MCF 10A (cell line): ENCODE measurements at regions not wholly inside any gene's neighbourhood (a gene's known extent, or its start where the extent isn't known, plus 50 kb on each side); places are given as distances from the start of the nearest gene placed in this dataset.
A peak's percentile ranks its signal among the peaks of the same experiment; 100 is the strongest.

Source experiments
- BruUV-seq: library from RNA; stranded (reverse); fragments of 400-500 nt; replicated peaks from 2 replicates; lab custom pipeline; 2021; lab: Mats Ljungman, UMichigan
- CTCF ChIA-PET: fragments of 300-600 bp; sonication (Branson Sonifier 250); formaldehyde crosslinking; extraction: SDS; loops from one replicate; lab custom pipeline; 2021; ENCODE audit warnings: antibody characterized with exemption, inconsistent platforms; lab: Yijun Ruan, JAX
- POLR2A ChIA-PET: fragments of 300-600, 350-650 bp; sonication (Branson Sonifier 250); formaldehyde crosslinking; extraction: SDS; loops from one replicate; lab custom pipeline; 2020; ENCODE audit warnings: antibody characterized with exemption, inconsistent platforms; lab: Yijun Ruan, JAX
- DNase-seq: peaks from one replicate; pipeline ENCODE4 v3.0.0-alpha.2; 2018; ENCODE audit not compliant: unreplicated experiment
- H3K27ac Mint-ChIP-seq: one replicate; pipeline ENCODE4 v1.8.0; 2022; ENCODE audit warnings: mild to moderate bottlenecking, low read depth, mixed read lengths; ENCODE audit not compliant: unreplicated experiment
- H3K27me3 Mint-ChIP-seq: one replicate; pipeline ENCODE4 v1.8.0; 2022; ENCODE audit warnings: mixed read lengths; ENCODE audit not compliant: insufficient read depth, unreplicated experiment
- H3K36me3 Mint-ChIP-seq: one replicate; pipeline ENCODE4 v1.8.0; 2022; ENCODE audit warnings: mild to moderate bottlenecking, moderate library complexity, mixed read lengths; ENCODE audit not compliant: insufficient read depth, unreplicated experiment
- H3K4me1 Mint-ChIP-seq: one replicate; pipeline ENCODE4 v1.8.0; 2022; ENCODE audit warnings: mixed read lengths; ENCODE audit not compliant: insufficient read depth, unreplicated experiment
- H3K4me3 Mint-ChIP-seq: one replicate; pipeline ENCODE4 v1.8.0; 2022; ENCODE audit warnings: mild to moderate bottlenecking, moderate library complexity, mixed read lengths; ENCODE audit not compliant: unreplicated experiment
- H3K9me3 Mint-ChIP-seq: one replicate; pipeline ENCODE4 v1.8.0; 2022; ENCODE audit warnings: mixed read lengths; ENCODE audit not compliant: unreplicated experiment
- CTCF ChIP-seq: fragments of 200-600 bp; IDR thresholded peaks from one replicate; pipeline ENCODE4 v1.8.0; 2022; ENCODE audit warnings: antibody characterized with exemption, mild to moderate bottlenecking; ENCODE audit not compliant: unreplicated experiment
- intact Hi-C: fragments of 100-400 bp; cut with micrococcal nuclease; formaldehyde crosslinking; loops from 2 replicates; pipeline ENCODE4 v1.14.1; 2022

DNA sequence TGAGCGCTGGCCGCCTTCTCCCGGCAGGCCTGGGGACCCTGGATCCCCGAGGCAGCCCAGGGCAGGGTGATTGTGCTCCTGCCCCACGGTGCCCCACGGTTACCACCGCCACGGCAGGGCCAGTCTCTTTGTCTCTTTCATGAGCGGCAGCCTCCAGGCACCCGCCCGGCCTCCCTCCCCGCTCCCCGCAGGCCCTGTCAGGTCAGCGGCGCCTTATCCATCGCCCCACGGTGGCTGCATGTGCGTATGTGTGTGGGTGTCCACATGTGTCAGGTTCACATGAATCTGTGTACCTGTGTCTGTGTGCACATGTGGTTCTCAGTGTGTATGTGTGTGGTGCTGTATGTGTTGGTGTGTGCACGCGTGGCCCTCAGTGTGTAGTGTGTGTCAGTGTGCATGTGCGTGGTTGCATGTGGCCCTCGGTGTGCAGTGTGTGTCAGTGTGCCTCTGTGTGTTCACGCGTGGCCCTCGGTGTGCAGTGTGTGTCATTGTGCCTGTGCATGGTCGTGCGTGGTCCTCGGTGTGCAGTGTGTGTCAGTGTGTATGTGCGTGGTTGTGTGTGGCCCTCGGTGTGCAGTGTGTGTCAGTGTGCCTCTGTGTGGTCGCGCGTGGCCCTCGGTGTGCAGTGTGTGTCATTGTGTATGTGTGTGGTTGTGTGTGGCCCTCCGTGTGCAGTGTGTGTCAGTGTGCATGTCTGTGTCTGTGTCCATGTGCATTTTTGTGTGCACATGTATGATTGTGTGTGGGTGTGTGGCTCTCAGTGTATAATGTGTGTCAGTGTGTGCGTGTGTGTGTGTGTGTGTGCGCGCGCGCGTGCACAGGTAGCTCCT is 239.2 kb upstream of the GSE1 start:
- DNase-seq, result no peak
- ChIA-PET POLR2A (interaction anchor here (3.2 kb wide), 1 partner anchor 10 kb away, joined by 16 read pairs; no protein-coding TSS in a partner anchor), CTCF (interaction anchor here (0.6 kb wide), 1 partner anchor 164 kb away, joined by 3 read pairs; no protein-coding TSS in a partner anchor)
- no peak for TF ChIP-seq CTCF
- no TSS peak for BruUV-seq
- Mint-ChIP-seq H3K27ac (no peak overlapping the region), H3K9me3 (no peaks in the 10 kb centered on the region), H3K4me1 (peaks cover 53% of the 10 kb centered on the region), H3K4me3 (no peak overlapping the region), H3K36me3 (peaks cover 5% of the 10 kb centered on the region), H3K27me3 (no peaks in the 10 kb centered on the region)
- intact Hi-C loops, result no loop called here

DNA sequence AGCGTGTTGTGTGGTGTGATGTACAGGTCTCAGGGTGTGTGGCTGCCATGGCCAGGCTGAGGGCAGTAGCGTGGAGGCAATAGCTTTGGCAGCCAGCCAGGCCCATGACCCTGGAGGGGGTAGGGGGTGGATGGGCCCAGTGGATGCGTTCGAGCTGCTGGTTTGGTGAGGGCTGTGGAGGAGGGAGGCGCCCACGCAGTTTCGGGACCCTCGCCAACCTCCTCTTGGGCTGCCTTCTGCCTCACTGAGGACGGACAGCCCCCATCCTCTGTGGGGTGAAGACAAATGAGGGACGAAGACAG is 238.6 kb upstream of the GSE1 start:
- DNase-seq, result no peak
- BruUV-seq, result no TSS peak
- intact Hi-C loops, result no loop called here
- TF ChIP-seq CTCF, result no peak
- ChIA-PET CTCF (interaction anchor here (0.6 kb wide), 1 partner anchor 163 kb away, joined by 3 read pairs; no protein-coding TSS in a partner anchor), POLR2A (no interaction called here)
- Mint-ChIP-seq H3K4me3 (no peak overlapping the region), H3K9me3 (no peaks in the 10 kb centered on the region), H3K36me3 (peaks cover 5% of the 10 kb centered on the region), H3K27ac (no peak overlapping the region), H3K4me1 (peaks cover 53% of the 10 kb centered on the region), H3K27me3 (no peaks in the 10 kb centered on the region)

GRCh38 chr16:85375282-85375681 is 237.8 kb upstream of the GSE1 start:
- H3K36me3 Mint-ChIP-seq, result peaks cover 5% of the 10 kb centered on the region
- no peak for TF ChIP-seq CTCF
- H3K4me3 Mint-ChIP-seq, result no peak overlapping the region
- POLR2A ChIA-PET, result interaction anchor here (0.5 to 1.2 kb wide), 4 partner anchors 8 to 140 kb away, joined by 3 to 4 read pairs (median 3); no protein-coding TSS in a partner anchor
- peaks cover 49% of the 10 kb centered on the region for H3K4me1 Mint-ChIP-seq
- H3K27ac Mint-ChIP-seq, result no peak overlapping the region
- no peak for DNase-seq
- CTCF ChIA-PET, result no interaction called here
- H3K9me3 Mint-ChIP-seq, result no peaks in the 10 kb centered on the region
- intact Hi-C loops, result no loop called here
- BruUV-seq, result no TSS peak
- no peaks in the 10 kb centered on the region for H3K27me3 Mint-ChIP-seq

- no peak for TF ChIP-seq CTCF
- no peak overlapping the region for H3K27ac Mint-ChIP-seq
- CTCF ChIA-PET, result interaction anchor here (0.7 to 1.0 kb wide), 3 partner anchors 8 to 239 kb away, joined by 3 read pairs; no protein-coding TSS in a partner anchor
Observed at GRCh38 chr16:85376292-85377095, 236.6 kb upstream of the GSE1 start.

More at GRCh38 chr16:85376292-85377095, 236.6 kb upstream of the GSE1 start:
- Mint-ChIP-seq H3K4me1 (peaks cover 37% of the 10 kb centered on the region), H3K27me3 (no peaks in the 10 kb centered on the region), H3K9me3 (no peaks in the 10 kb centered on the region), H3K4me3 (no peak overlapping the region), H3K36me3 (peaks cover 5% of the 10 kb centered on the region)
- POLR2A ChIA-PET, result interaction anchor here (0.7 to 1.3 kb wide), 5 partner anchors 11 to 48 kb away, joined by 3 to 6 read pairs (median 3); no protein-coding TSS in a partner anchor
- DNase-seq, result peak; percentile 65
- intact Hi-C loops, result no loop called here
- no TSS peak for BruUV-seq
